Astrocyte of the cerebellum (primary cell): ENCODE measurements at regions not wholly inside any gene's neighbourhood (a gene's known extent, or its start where the extent isn't known, plus 50 kb on each side); places are given as distances from the start of the nearest gene placed in this dataset.

ENCODE experiments used
- DNase-seq: peaks from one replicate; pipeline ENCODE4 v3.0.0-alpha.2; 2011; ENCODE audit warnings: low read depth
- H3K4me3 ChIP-seq: 2 replicates; pipeline ENCODE4 v1.5.1; 2011; ENCODE audit warnings: mild to moderate bottlenecking, low read depth, low read length, moderate library complexity
- CTCF ChIP-seq: IDR thresholded peaks from 2 replicates; pipeline ENCODE4 v1.5.1; 2012; ENCODE audit warnings: low read length, low read depth, moderate library complexity, mild to moderate bottlenecking; ENCODE audit errors: missing control alignments
- in situ Hi-C: cut with HindIII; loops from 2 replicates; pipeline ENCODE4 v1.10.0; 2017; ENCODE audit warnings: low sequenced_read_pairs

GRCh38 chr6:23380465-23380864 lies 745.5 kb upstream of the NRSN1 start:
- in situ Hi-C loops, result loop anchor here (5.0 kb wide), 1 partner anchor 63 kb away; no protein-coding TSS in a partner anchor
- H3K4me3 ChIP-seq, result no peak overlapping the region
- no peak for DNase-seq
- no peak for TF ChIP-seq CTCF

- no peak for DNase-seq
- in situ Hi-C loops, result no loop called here
- H3K4me3 ChIP-seq, result no peak overlapping the region
- no peak for TF ChIP-seq CTCF
These were observed 737.8 kb upstream of the NRSN1 start for GRCh38 chr6:23388086-23388783.

DNA sequence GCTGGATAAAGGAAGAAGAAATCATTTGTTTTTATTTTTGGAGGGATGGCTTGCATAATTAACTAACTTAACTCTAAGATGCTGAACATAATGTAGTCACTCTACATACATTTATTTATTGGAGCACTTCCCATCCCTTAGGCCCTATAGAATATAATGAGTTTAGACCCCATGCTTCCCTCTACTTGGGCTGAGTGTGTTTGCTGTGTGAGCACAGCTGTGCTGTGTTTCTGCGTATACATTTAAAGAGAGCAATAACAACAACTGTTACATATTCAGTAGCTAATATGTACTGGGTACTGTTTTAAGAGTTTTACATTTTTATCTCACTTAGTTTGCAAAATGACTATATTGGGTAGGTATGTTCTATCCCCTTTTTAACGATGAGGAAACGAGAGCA lies 736.6 kb upstream of the NRSN1 start:
- DNase-seq, result no peak
- in situ Hi-C loops, result no loop called here
- H3K4me3 ChIP-seq, result no peak overlapping the region
- no peak for TF ChIP-seq CTCF

DNA sequence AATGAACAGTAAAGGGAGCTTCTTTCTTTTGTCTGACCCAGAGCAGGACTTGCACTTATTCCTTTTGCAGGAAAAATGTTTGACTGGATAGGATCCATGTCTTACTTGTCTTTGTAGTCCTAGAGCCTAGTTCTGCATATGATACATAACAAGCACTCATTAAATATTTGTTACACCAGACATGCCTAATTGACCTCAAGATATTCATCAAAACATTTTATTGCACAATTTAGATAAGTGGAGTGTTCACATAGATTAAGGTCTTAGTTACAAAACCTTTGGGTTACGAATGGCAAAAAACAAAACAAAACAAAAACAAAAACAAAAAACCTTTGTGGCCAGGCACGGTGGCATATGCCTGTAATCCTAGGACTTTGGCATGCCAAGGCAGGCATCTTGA lies 735.8 kb upstream of the NRSN1 start:
- no peak overlapping the region for H3K4me3 ChIP-seq
- TF ChIP-seq CTCF, result no peak
- in situ Hi-C loops, result no loop called here
- no peak for DNase-seq

DNA sequence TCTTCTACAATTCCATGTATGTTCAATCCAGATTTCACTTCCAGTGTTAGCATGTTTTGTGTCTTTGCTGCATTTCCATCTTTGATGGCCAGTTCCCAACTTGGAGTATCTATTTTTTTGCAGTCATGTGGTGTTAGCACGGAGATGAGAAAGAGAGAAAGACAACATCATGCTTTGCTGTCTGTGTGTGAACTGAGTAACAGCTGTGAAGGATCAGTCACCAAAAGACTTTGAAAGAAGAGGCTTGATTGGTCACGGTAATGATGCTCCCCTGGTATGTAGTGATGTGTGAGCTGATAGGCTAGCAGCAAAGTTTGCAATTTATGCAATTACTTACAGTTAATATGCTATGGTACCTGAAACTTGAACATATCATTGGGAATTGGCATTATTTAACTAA lies 731.3 kb upstream of the NRSN1 start:
- in situ Hi-C loops, result no loop called here
- DNase-seq, result no peak
- no peak overlapping the region for H3K4me3 ChIP-seq
- no peak for TF ChIP-seq CTCF

GRCh38 chr6:23395381-23395780 lies 730.6 kb upstream of the NRSN1 start:
- TF ChIP-seq CTCF, result no peak
- in situ Hi-C loops, result no loop called here
- H3K4me3 ChIP-seq, result no peak overlapping the region
- DNase-seq, result no peak

- no peak overlapping the region for H3K4me3 ChIP-seq
- in situ Hi-C loops, result no loop called here
- no peak for TF ChIP-seq CTCF
- no peak for DNase-seq
These were observed 729.1 kb upstream of the NRSN1 start for GRCh38 chr6:23396949-23397348.
